NB4 (cell line): ENCODE measurements at regions not wholly inside any gene's neighbourhood (a gene's known extent, or its start where the extent isn't known, plus 50 kb on each side); places are given as distances from the start of the nearest gene placed in this dataset.

Experiments
- DNase-seq: peaks from one replicate; pipeline ENCODE4 v3.0.0; 2010; ENCODE audit warnings: low read depth
- H3K4me3 ChIP-seq: one replicate; pipeline ENCODE4 v1.5.1; 2011; ENCODE audit warnings: mild to moderate bottlenecking, low read depth, low read length, moderate library complexity
- CTCF ChIP-seq: IDR thresholded peaks from one replicate; pipeline ENCODE4 v1.5.1; 2012; ENCODE audit warnings: low read depth, low read length
- MAX ChIP-seq: IDR thresholded peaks from 2 replicates; pipeline ENCODE4 v1.6.1; 2011; ENCODE audit warnings: low read depth, low read length
- MYC ChIP-seq: IDR thresholded peaks from 2 replicates; pipeline ENCODE4 v1.6.1; 2011; ENCODE audit warnings: low read depth, low read length
- POLR2A ChIP-seq: IDR thresholded peaks from 2 replicates; pipeline ENCODE4 v1.6.1; 2011; ENCODE audit warnings: mild to moderate bottlenecking; ENCODE audit not compliant: insufficient read length; ENCODE audit errors: extremely low read depth

GRCh38 chr4:14262221-14262620, 634.7 kb upstream of the BOD1L1 start:
- DNase-seq: no peak
- H3K4me3 ChIP-seq: no peak overlapping the region
- TF ChIP-seq MAX: no peak
- TF ChIP-seq MYC: no peak
- no peak for TF ChIP-seq CTCF

- peak; percentile 11 for DNase-seq
- no peak for TF ChIP-seq MAX
- TF ChIP-seq MYC: no peak
- no peak for TF ChIP-seq POLR2A
- no peak for TF ChIP-seq CTCF
- H3K4me3 ChIP-seq: no peak overlapping the region
Measured at GRCh38 chr4:14264437-14264836, 636.9 kb upstream of the BOD1L1 start.

- no peak for TF ChIP-seq MAX
- no peak for TF ChIP-seq CTCF
- TF ChIP-seq MYC: no peak
- no peak overlapping the region for H3K4me3 ChIP-seq
- DNase-seq: no peak
Measured at GRCh38 chr4:14265651-14266050, 638.1 kb upstream of the BOD1L1 start.

- no peak overlapping the region for H3K4me3 ChIP-seq
- DNase-seq: no peak
- TF ChIP-seq MYC: no peak
- no peak for TF ChIP-seq POLR2A
- TF ChIP-seq MAX: no peak
- TF ChIP-seq CTCF: no peak
Measured at GRCh38 chr4:14267373-14268060, 640.0 kb upstream of the BOD1L1 start.

GRCh38 chr4:14269824-14270223, 642.3 kb upstream of the BOD1L1 start:
- TF ChIP-seq MYC (no peak), CTCF (no peak), POLR2A (no peak), MAX (no peak)
- DNase-seq: peak; percentile 40
- no peak overlapping the region for H3K4me3 ChIP-seq

- TF ChIP-seq CTCF (no peak), MYC (no peak), MAX (no peak), POLR2A (no peak)
- no peak for DNase-seq
- no peak overlapping the region for H3K4me3 ChIP-seq
Measured at GRCh38 chr4:14272206-14272605, 644.7 kb upstream of the BOD1L1 start.
